Superior temporal gyrus (tissue), 1 donor: ENCODE measurements at regions not wholly inside any gene's neighbourhood (a gene's known extent, or its start where the extent isn't known, plus 50 kb on each side); places are given as distances from the start of the nearest gene placed in this dataset.

Experiments used
- DNase-seq: peaks from one replicate; pipeline ENCODE4 v3.0.0-alpha.2; 2016; ENCODE audit errors: extremely low spot score

- no peak for DNase-seq
These were observed 133.9 kb upstream of the MYLIP start for GRCh38 chr6:15994814-15995459.

GRCh38 chr6:15993716-15994228 lies 135.1 kb upstream of the MYLIP start:
- DNase-seq = no peak

- DNase-seq = no peak
These were observed 138.7 kb upstream of the MYLIP start for GRCh38 chr6:15990179-15990578.

- DNase-seq = no peak
These were observed 139.5 kb upstream of the MYLIP start for GRCh38 chr6:15989397-15989796.

- DNase-seq = no peak
These were observed 141.3 kb upstream of the MYLIP start for GRCh38 chr6:15987569-15987968.

- no peak for DNase-seq
These were observed 142.8 kb upstream of the MYLIP start for GRCh38 chr6:15986027-15986629.

GRCh38 chr6:15985379-15985959 lies 143.4 kb upstream of the MYLIP start:
- no peak for DNase-seq

GRCh38 chr6:15981956-15982355 lies 146.9 kb upstream of the MYLIP start:
- no peak for DNase-seq

GRCh38 chr6:15980801-15981200 lies 148.1 kb upstream of the MYLIP start:
- DNase-seq = no peak

- DNase-seq = no peak
These were observed 150.5 kb upstream of the MYLIP start for GRCh38 chr6:15978426-15978825.

- DNase-seq = no peak
These were observed 151.8 kb upstream of the MYLIP start for GRCh38 chr6:15977050-15977449.

GRCh38 chr6:15974817-15975216 lies 154.1 kb upstream of the MYLIP start:
- no peak for DNase-seq

GRCh38 chr6:15970517-15970916 lies 158.4 kb upstream of the MYLIP start:
- DNase-seq = no peak

GRCh38 chr6:15969236-15969778 lies 159.6 kb upstream of the MYLIP start:
- no peak for DNase-seq

- DNase-seq = no peak
These were observed 160.4 kb upstream of the MYLIP start for GRCh38 chr6:15968519-15968918.

GRCh38 chr6:15966000-15966520 lies 162.8 kb upstream of the MYLIP start:
- DNase-seq = no peak

GRCh38 chr6:15962449-15962764 lies 166.5 kb upstream of the MYLIP start:
- no peak for DNase-seq

- DNase-seq = no peak
These were observed 167.0 kb upstream of the MYLIP start for GRCh38 chr6:15961635-15962448.

- DNase-seq = no peak
These were observed 167.9 kb upstream of the MYLIP start for GRCh38 chr6:15960740-15961634.

GRCh38 chr6:15957655-15958169 lies 171.2 kb upstream of the MYLIP start:
- DNase-seq = no peak
